ENCODE measurements at regions not wholly inside any gene's neighbourhood (a gene's known extent, or its start where the extent isn't known, plus 50 kb on each side); places are given as distances from the start of the nearest gene placed in this dataset.
A peak's percentile ranks its signal among the peaks of the same experiment; 100 is the strongest.

GRCh38 chr10:110372656-110373055, 67.9 kb upstream of the SMNDC1 start:
- ATAC-seq, result no peak
- no peak for DNase-seq

GRCh38 chr10:110373059-110373458, 68.3 kb upstream of the SMNDC1 start:
- no peak for DNase-seq
- intact Hi-C loops (cut with DNase I, micrococcal nuclease), result no loop called here
- ATAC-seq, result no peak

More at GRCh38 chr10:110372656-110373055, 67.9 kb upstream of the SMNDC1 start:
- intact Hi-C loops (cut with DNase I, micrococcal nuclease), result no loop called here

- no peak for DNase-seq
- no peak for ATAC-seq
- intact Hi-C loops (cut with DNase I, micrococcal nuclease), result no loop called here
Observed at GRCh38 chr10:110373857-110374654, 69.3 kb upstream of the SMNDC1 start.

GRCh38 chr10:110375121-110375520, 70.4 kb upstream of the SMNDC1 start:
- DNase-seq, result no peak
- no peak for ATAC-seq
- intact Hi-C loops (cut with DNase I, micrococcal nuclease), result no loop called here

- ATAC-seq (peak; percentile 32), DNase-seq (no peak)
- intact Hi-C loops (cut with DNase I, micrococcal nuclease), result no loop called here
Observed at GRCh38 chr10:110376021-110376766, 71.5 kb upstream of the SMNDC1 start.

GRCh38 chr10:110376767-110377160, 72.0 kb upstream of the SMNDC1 start:
- ATAC-seq, result no peak
- DNase-seq, result no peak
- intact Hi-C loops (cut with DNase I, micrococcal nuclease), result no loop called here

- intact Hi-C loops (cut with DNase I, micrococcal nuclease), result no loop called here
- DNase-seq, result no peak
- ATAC-seq, result no peak
Observed at GRCh38 chr10:110378006-110378405, 73.3 kb upstream of the SMNDC1 start.

- intact Hi-C loops (cut with DNase I, micrococcal nuclease), result no loop called here
- no peak for ATAC-seq
- no peak for DNase-seq
Observed at GRCh38 chr10:110378533-110379108, 73.9 kb upstream of the SMNDC1 start.

- intact Hi-C loops (cut with DNase I, micrococcal nuclease), result no loop called here
- no peak for DNase-seq
- no peak for ATAC-seq
Observed at GRCh38 chr10:110379831-110380230, 75.1 kb upstream of the SMNDC1 start.

- no peak for DNase-seq
- intact Hi-C loops (cut with DNase I, micrococcal nuclease), result no loop called here
- no peak for ATAC-seq
Observed at GRCh38 chr10:110380293-110380692, 75.6 kb upstream of the SMNDC1 start.

- intact Hi-C loops (cut with DNase I, micrococcal nuclease), result no loop called here
- no peak for DNase-seq
- no peak for ATAC-seq
Observed at GRCh38 chr10:110382695-110383094, 78.0 kb upstream of the SMNDC1 start.

GRCh38 chr10:110387617-110387982, 82.9 kb upstream of the SMNDC1 start:
- no peak for DNase-seq
- ATAC-seq, result no peak
- intact Hi-C loops (cut with DNase I, micrococcal nuclease), result no loop called here

GRCh38 chr10:110387983-110388686, 83.4 kb upstream of the SMNDC1 start:
- DNase-seq (no peak), ATAC-seq (peak; percentile 19)
- intact Hi-C loops (cut with DNase I, micrococcal nuclease), result no loop called here

- DNase-seq (no peak), ATAC-seq (no peak)
- intact Hi-C loops (cut with DNase I, micrococcal nuclease), result no loop called here
Observed at GRCh38 chr10:110388687-110389052, 84.0 kb upstream of the SMNDC1 start.

GRCh38 chr10:110389255-110389654, 84.5 kb upstream of the SMNDC1 start:
- ATAC-seq (no peak), DNase-seq (no peak)
- intact Hi-C loops (cut with DNase I, micrococcal nuclease), result no loop called here

GRCh38 chr10:110391541-110391940, 86.8 kb upstream of the SMNDC1 start:
- intact Hi-C loops (cut with DNase I, micrococcal nuclease), result no loop called here
- no peak for ATAC-seq

GRCh38 chr10:110392121-110392520, 87.4 kb upstream of the SMNDC1 start:
- intact Hi-C loops (cut with DNase I, micrococcal nuclease), result no loop called here

More at GRCh38 chr10:110391541-110391940, 86.8 kb upstream of the SMNDC1 start:
- DNase-seq, result no peak

GRCh38 chr10:110392868-110393740, 88.4 kb upstream of the SMNDC1 start:
- ATAC-seq (peak; percentile 40), DNase-seq (peak; percentile 60 to 80)
- intact Hi-C loops (cut with DNase I, micrococcal nuclease), result no loop called here

More at GRCh38 chr10:110392121-110392520, 87.4 kb upstream of the SMNDC1 start:
- DNase-seq (no peak), ATAC-seq (no peak)

GRCh38 chr10:110393866-110394265, 89.1 kb upstream of the SMNDC1 start:
- no peak for DNase-seq
- intact Hi-C loops (cut with DNase I, micrococcal nuclease), result no loop called here

More at GRCh38 chr10:110393866-110394265, 89.1 kb upstream of the SMNDC1 start:
- ATAC-seq, result no peak

Data from left colon (tissue), 2 donors.